Fibroblast of skin of left biceps (primary cell): ENCODE measurements at regions not wholly inside any gene's neighbourhood (a gene's known extent, or its start where the extent isn't known, plus 50 kb on each side); places are given as distances from the start of the nearest gene placed in this dataset.
"Not testable (repeated sequence)": the region's sequence is repeated elsewhere in the genome, so short reads cannot be mapped to it uniquely, and the experiment has no call there.

Experiments used
- DNase-seq, 2 experiments: peaks; one replicate each; pipeline ENCODE4 v3.0.0-alpha.2; 2013; ENCODE audit warnings: low read depth in 2 of 2

- no peak for DNase-seq
Measured at GRCh38 chr3:55159016-55159415, 231.2 kb upstream of the LRTM1 start.

DNA sequence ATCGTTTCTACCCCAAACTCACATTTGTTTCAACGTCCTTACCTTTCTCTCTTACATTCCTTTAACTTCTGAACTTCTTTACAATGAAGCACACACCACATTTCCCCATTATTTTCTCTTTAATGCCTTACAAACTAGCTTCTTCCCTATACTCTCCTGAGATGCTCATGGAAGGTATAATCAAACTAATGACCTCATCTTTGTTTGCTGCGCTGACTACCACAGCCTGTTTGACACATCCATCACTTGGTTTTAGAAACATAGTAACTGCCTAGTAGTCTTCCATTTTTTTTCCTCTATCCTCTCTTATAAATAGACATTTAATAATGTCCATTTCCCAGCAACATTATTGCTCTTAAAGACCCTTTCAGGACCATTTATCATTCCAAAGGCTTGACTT, 230.5 kb upstream of the LRTM1 start:
- no peak for DNase-seq

GRCh38 chr3:55157731-55158130, 229.9 kb upstream of the LRTM1 start:
- DNase-seq = no peak

- DNase-seq = no peak
Measured at GRCh38 chr3:55156851-55157650, 229.2 kb upstream of the LRTM1 start.

GRCh38 chr3:55147856-55148720, 220.2 kb upstream of the LRTM1 start:
- no peak for DNase-seq

GRCh38 chr3:55147406-55147805, 219.5 kb upstream of the LRTM1 start:
- DNase-seq = no peak

DNA sequence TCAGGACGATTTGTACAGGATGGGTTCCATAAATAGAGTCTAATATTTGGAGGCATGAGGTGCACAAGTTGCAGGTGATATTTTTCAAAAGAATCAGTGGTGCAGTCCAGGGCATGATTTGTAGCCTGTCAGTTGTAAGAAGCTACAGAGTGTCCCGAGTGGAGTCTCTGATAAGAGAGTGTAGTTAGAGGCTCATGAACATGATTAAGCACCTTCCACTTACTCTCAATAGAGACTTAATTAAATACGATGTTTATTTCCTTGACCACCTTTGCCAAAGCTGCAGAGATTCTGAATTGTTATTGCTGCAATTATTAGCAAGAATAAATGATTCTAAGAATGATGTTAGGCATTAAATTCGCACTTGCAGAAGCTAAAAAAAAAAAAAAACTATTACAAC, 218.4 kb upstream of the LRTM1 start:
- DNase-seq = no peak

DNA sequence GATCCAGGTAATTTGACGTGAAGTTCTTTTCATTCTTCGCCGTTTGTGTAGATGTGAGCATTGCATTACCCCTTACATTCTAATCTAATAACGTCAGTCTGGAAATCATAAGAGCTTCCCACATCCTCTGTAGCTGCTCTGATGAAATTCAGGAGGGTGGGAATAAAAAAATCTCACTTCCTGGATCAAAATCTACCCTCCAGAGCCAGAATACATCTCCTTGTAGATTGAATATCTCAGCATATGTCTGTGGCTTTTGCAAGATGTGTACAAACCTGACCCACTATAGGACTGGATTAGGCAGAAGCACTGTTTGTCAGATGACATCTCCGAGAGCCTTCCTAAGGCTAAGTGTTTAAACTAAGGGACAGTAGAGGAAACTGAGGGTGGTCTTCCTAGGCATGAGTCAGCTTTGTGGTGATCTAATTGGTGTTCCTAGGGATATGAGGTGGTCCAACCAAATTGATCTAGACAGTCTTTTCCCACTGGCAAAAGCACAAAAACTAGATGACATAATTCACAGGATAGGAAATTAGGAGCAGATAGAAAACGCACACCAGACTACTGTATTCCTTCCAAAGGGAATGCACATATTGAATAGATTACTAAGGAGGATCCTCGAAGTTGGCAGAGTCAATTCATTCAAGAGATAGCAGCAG, 216.3 kb upstream of the LRTM1 start:
- DNase-seq = peak; percentile 88

- DNase-seq = no peak
Measured at GRCh38 chr3:55143336-55143735, 215.5 kb upstream of the LRTM1 start.

DNA sequence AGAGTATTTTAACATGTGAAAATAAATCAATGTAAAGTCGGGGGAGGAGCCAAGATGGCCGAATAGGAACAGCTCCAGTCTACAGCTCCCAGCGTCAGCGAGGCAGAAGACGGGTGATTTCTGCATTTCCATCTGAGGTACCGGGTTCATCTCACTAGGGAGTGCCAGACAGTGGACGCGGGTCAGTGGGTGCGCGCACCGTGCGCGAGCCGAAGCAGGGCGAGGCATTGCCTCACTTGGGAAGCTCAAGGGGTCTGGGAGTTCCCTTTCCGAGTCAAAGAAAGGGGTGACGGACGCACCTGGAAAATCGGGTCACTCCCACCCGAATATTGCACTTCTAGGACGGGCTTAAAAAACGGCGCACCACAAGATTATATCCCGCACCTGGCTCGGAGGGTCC, 208.4 kb upstream of the LRTM1 start:
- DNase-seq = not testable (repeated sequence)

DNA sequence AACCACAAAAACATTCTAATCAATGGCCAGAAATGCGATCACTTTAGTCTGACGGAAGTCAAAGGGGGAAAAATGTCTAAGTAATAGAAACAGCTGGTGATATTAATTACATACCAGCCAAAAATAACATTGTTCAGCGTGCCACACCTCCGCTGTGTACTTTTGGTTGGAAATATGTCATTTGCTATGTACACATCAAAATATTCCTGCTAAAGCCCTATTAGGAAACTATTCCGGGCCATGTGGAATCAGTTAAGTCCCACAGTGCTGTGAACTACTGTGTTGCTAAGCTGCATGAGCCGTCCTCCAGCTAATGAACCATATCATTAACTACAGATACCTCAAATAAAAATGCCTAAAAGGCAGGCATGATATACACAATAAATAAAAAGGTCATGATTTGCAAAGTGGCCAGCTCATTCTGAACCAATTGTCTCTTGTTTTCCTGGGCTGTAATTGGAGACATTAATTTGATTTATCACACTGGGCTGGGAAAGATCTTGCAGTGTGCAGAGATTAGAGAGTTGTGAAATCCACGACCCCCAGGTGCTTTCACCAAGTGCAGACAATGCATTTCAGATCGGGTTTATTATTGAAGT, 200.5 kb upstream of the LRTM1 start:
- DNase-seq = peak; percentile 93 to 94

DNA sequence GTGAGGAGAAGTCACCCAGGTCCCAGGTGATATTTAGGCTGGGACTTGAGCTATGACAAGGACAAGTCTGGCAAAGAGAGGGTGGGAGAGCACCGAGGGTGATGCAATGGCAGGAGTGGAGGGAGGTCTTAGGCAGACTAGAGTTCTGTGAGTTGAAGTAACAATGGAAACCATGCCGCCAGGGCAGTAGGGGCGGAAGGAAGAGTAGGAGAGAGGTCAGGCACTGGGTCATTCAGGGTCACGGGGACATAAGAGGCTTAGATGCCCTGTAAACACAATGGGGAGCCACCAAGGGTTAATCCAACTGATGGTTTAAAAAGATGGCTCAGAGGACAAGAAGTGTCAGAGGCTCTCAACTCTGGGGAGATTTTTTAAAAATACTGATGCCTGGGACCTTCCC, 199.7 kb upstream of the LRTM1 start:
- no peak for DNase-seq

- no peak for DNase-seq
Measured at GRCh38 chr3:55124371-55124770, 196.5 kb upstream of the LRTM1 start.
